ENCODE measurements at regions not wholly inside any gene's neighbourhood (a gene's known extent, or its start where the extent isn't known, plus 50 kb on each side); places are given as distances from the start of the nearest gene placed in this dataset.

DNA sequence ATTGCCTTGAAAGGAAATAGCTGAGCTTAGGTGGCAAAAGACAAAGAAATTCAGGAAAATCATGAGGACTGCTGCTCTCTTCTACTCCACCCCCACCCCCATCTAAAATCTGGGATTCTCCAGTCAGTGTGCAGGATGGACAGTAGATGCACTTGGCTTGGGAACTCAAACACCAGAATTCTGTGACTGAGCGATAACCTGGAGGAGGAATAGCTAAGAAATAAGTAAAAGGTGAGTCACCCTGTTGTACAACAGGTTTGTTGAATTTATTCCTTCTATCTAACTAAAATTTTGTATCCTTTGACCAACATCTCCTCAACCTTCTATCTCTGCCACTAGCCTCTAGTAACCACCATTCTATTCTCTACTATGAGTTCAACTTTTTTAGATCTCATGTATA lies 1029.9 kb upstream of the ACVR2A start:
- no peak for DNase-seq (ENCODE audit: low read depth)
- TF ChIP-seq, protein P1, sequence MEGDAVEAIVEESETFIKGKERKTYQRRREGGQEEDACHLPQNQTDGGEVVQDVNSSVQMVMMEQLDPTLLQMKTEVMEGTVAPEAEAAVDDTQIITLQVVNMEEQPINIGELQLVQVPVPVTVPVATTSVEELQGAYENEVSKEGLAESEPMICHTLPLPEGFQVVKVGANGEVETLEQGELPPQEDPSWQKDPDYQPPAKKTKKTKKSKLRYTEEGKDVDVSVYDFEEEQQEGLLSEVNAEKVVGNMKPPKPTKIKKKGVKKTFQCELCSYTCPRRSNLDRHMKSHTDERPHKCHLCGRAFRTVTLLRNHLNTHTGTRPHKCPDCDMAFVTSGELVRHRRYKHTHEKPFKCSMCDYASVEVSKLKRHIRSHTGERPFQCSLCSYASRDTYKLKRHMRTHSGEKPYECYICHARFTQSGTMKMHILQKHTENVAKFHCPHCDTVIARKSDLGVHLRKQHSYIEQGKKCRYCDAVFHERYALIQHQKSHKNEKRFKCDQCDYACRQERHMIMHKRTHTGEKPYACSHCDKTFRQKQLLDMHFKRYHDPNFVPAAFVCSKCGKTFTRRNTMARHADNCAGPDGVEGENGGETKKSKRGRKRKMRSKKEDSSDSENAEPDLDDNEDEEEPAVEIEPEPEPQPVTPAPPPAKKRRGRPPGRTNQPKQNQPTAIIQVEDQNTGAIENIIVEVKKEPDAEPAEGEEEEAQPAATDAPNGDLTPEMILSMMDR (IDR thresholded peaks at IDR 0.05; ENCODE audit: control insufficient read depth, extremely low read depth, insufficient read depth): no peak
- H3K4me3 ChIP-seq (ENCODE audit: low read depth, low read length): no peak overlapping the region

DNA sequence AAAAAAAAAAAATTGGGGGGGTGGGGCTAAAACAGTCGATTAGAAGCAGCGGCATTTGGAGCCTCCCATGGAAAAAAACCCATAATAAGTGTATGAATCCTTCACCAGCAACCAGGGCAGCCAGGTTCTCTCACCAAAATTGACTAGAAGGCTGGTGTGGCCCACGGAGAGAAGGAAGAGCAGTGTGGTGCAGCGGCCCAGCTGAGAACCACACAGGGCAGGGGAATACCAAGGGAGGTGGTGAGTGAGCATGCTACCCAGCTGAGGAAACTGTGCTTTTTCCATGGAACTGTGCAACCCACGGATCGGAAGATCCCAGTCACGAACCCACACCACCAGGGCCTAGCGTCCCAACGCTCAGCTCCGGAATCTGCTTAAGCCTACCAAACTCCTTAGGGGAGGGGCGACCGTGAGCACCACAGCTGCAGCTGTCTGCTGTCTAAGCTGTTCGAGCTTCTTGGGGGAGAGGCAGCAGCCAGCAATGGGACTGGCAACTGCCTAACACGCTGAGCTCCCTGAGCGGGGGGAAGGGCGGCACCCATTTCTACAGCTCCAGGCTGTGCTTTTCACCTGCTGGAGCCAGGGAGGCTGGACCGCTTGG lies 1037.2 kb upstream of the ACVR2A start:
- TF ChIP-seq, protein P1 (IDR thresholded peaks at IDR 0.05; ENCODE audit: control insufficient read depth, extremely low read depth, insufficient read depth): no peak
- DNase-seq (ENCODE audit: low read depth): no peak
- no peak overlapping the region for H3K4me3 ChIP-seq (ENCODE audit: low read depth, low read length)

DNA sequence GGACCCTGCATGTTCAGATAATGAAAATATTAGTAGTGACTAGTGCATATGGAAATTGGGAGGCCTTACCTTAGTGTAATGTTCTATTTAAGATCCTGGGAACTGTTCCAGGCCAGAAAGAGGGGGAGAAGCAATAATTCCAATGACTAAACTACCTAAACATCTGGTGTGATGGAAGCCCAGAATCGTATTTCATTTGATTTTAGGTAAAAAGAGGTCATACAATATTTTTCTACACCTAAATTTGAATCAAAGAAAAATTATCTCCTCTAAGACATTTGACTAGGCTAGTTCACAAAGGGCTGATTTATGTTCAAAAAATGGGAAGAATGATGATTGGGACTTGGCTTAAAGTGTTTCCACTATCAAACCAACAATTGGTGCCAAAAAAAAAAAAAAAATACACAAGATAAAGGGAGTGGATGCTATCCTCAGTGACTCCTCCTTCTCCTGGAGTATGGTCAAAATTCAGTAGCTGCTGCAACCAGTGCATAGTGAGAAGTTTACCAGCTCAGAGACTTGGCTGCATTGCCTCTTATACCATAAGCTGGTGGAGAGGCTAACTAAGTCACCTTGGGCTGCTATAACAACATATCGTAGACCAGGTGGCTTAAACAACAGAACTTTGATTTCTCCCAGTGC lies 1038.3 kb upstream of the ACVR2A start:
- TF ChIP-seq, protein P1 (IDR thresholded peaks at IDR 0.05; ENCODE audit: control insufficient read depth, extremely low read depth, insufficient read depth): no peak
- DNase-seq (ENCODE audit: low read depth): no peak

GRCh38 chr2:146804288-146804687 lies 1040.5 kb upstream of the ACVR2A start:
- H3K4me3 ChIP-seq (ENCODE audit: low read depth, low read length): no peak overlapping the region
- no peak for DNase-seq (ENCODE audit: low read depth)
- TF ChIP-seq, protein P1 (IDR thresholded peaks at IDR 0.05; ENCODE audit: control insufficient read depth, extremely low read depth, insufficient read depth): no peak

More for the DNA sequence above, 1038.3 kb upstream of the ACVR2A start:
- no peak overlapping the region for H3K4me3 ChIP-seq (ENCODE audit: low read depth, low read length)

DNA sequence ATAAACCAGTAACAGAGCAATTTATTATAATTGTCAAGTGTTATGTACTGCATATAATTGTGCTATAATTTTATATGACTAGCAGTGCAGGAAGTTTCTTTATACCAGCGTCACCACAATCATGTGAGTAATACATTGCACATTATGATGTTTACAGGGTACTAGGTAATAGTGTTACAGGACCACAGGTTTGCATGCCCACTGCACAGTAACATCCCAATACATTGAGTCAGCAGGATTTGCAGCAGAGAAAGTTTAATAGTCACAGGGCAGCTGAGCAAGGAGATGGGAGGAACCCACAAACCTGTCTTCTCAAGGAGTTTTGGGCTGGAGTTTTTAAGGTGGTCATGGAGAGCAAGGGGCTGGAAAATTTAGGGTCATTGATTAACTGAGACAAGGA lies 1042.9 kb upstream of the ACVR2A start:
- TF ChIP-seq, protein P1 (IDR thresholded peaks at IDR 0.05; ENCODE audit: control insufficient read depth, extremely low read depth, insufficient read depth): no peak
- no peak overlapping the region for H3K4me3 ChIP-seq (ENCODE audit: low read depth, low read length)
- no peak for DNase-seq (ENCODE audit: low read depth)

GRCh38 chr2:146786396-146786795 lies 1058.4 kb upstream of the ACVR2A start:
- TF ChIP-seq, protein P1 (IDR thresholded peaks at IDR 0.05; ENCODE audit: control insufficient read depth, extremely low read depth, insufficient read depth): no peak
- DNase-seq (ENCODE audit: low read depth): no peak
- no peak overlapping the region for H3K4me3 ChIP-seq (ENCODE audit: low read depth, low read length)

DNA sequence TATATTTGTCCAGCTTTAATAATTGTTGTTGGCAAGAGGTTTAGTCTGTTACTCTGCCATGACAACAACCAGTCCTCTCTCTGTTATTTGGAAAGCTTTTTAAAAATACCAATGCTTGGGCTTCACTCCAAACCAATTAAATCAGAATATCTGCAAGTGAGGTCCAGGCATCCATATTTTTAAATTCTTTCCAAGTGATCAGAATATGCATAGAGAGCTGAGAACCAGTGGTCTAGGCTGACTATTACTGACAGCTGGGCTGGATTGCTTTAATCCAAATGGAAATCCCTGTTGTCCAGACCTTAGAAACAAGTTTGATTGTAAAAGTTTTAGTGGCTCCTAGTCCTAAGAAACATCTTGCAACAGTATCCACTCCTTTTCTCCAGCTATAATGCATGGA lies 1059.7 kb upstream of the ACVR2A start:
- TF ChIP-seq, protein P1 (IDR thresholded peaks at IDR 0.05; ENCODE audit: control insufficient read depth, extremely low read depth, insufficient read depth): no peak
- no peak overlapping the region for H3K4me3 ChIP-seq (ENCODE audit: low read depth, low read length)
- no peak for DNase-seq (ENCODE audit: low read depth)
